NOMO-1 treated with dmso at 0.1 percent for 144 hours (cell line): ENCODE measurements at regions not wholly inside any gene's neighbourhood (a gene's known extent, or its start where the extent isn't known, plus 50 kb on each side); places are given as distances from the start of the nearest gene placed in this dataset.

Source experiments
- DNase-seq: peaks from one replicate; lab custom pipeline; 2025; ENCODE audit not compliant: unreplicated experiment; lab: John Stamatoyannopoulos, UW

GRCh38 chr2:220509096-220509757 is 881.8 kb downstream of the SLC4A3 start:
- no peak for DNase-seq

- DNase-seq, result no peak
Observed at GRCh38 chr2:220509966-220510365, 882.5 kb downstream of the SLC4A3 start.

GRCh38 chr2:220510668-220511067 is 883.2 kb downstream of the SLC4A3 start:
- DNase-seq, result no peak

- no peak for DNase-seq
Observed at GRCh38 chr2:220512419-220512818, 885.0 kb downstream of the SLC4A3 start.

- no peak for DNase-seq
Observed at GRCh38 chr2:220513573-220514288, 886.3 kb downstream of the SLC4A3 start.

GRCh38 chr2:220521551-220521950 is 894.1 kb downstream of the SLC4A3 start:
- no peak for DNase-seq

- no peak for DNase-seq
Observed at GRCh38 chr2:220528180-220528675, 900.8 kb downstream of the SLC4A3 start.

GRCh38 chr2:220531216-220531615 is 903.8 kb downstream of the SLC4A3 start:
- DNase-seq, result no peak

GRCh38 chr2:220533485-220533884 is 906.1 kb downstream of the SLC4A3 start:
- no peak for DNase-seq

GRCh38 chr2:220539481-220539880 is 912.1 kb downstream of the SLC4A3 start:
- no peak for DNase-seq

- no peak for DNase-seq
Observed at GRCh38 chr2:220544049-220544448, 916.6 kb downstream of the SLC4A3 start.

- no peak for DNase-seq
Observed at GRCh38 chr2:220550995-220551700, 923.7 kb downstream of the SLC4A3 start.

- DNase-seq, result no peak
Observed at GRCh38 chr2:220552790-220553535, 925.5 kb downstream of the SLC4A3 start.

- DNase-seq, result no peak
Observed at GRCh38 chr2:220555961-220556630, 928.7 kb downstream of the SLC4A3 start.

- no peak for DNase-seq
Observed at GRCh38 chr2:220556658-220557057, 929.2 kb downstream of the SLC4A3 start.

GRCh38 chr2:220560192-220560591 is 932.8 kb downstream of the SLC4A3 start:
- no peak for DNase-seq

GRCh38 chr2:220562375-220563140 is 935.1 kb downstream of the SLC4A3 start:
- DNase-seq, result no peak

- no peak for DNase-seq
Observed at GRCh38 chr2:220568296-220568695, 940.9 kb downstream of the SLC4A3 start.

- DNase-seq, result no peak
Observed at GRCh38 chr2:220569112-220569897, 941.9 kb downstream of the SLC4A3 start.
